Stimulated activated CD4-positive, alpha-beta T cell treated with anti-CD3 and anti-CD28 coated beads, Interleukin-1b, Interleukin-23, amount 100 ng/mL, for 48 hours (primary cell): ENCODE measurements at regions not wholly inside any gene's neighbourhood (a gene's known extent, or its start where the extent isn't known, plus 50 kb on each side); places are given as distances from the start of the nearest gene placed in this dataset.
"Not testable (repeated sequence)": the region's sequence is repeated elsewhere in the genome, so short reads cannot be mapped to it uniquely, and the experiment has no call there.

ENCODE experiments used
- DNase-seq: peaks from one replicate; pipeline ENCODE4 v3.0.0-alpha.2; 2020

DNA sequence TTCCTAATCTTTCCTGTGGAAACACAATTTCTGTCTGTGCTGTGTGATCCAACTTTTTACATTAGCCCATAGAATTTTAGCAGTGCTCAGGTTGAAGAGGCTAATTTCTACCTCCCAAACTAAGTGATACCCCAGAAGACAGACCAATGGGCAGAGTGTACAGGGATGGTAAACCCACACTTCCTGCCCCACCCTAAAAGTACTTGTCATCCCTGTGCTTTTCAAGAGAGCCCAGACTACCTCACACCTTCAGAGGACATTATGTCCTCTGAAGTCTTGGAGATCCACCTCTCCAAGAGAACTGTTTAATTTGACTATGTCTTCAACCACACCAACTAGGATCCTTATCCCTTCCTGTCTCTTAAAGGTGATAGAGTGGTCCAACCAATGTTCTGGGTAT, 82.0 kb upstream of the ACSL1 start:
- DNase-seq = no peak

DNA sequence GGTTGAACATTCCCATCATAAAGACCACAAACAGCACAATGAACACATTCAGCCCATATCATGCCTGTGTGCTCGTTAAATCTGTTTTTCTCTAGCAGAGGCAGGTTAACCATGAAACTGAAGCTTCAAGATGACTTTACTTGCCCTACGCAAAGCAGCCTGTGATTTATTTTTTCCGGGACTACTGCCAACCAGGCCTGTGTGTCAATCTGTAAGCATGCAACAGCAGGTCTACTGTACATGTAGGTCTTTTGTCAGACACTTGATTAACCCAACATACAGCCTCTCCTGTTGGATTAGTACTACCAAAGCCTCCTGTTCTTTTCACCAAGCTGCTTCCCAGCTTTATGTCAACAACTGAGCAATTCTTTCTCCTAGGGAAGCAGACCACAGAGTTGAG, 85.5 kb upstream of the ACSL1 start:
- DNase-seq = peak; percentile 61

DNA sequence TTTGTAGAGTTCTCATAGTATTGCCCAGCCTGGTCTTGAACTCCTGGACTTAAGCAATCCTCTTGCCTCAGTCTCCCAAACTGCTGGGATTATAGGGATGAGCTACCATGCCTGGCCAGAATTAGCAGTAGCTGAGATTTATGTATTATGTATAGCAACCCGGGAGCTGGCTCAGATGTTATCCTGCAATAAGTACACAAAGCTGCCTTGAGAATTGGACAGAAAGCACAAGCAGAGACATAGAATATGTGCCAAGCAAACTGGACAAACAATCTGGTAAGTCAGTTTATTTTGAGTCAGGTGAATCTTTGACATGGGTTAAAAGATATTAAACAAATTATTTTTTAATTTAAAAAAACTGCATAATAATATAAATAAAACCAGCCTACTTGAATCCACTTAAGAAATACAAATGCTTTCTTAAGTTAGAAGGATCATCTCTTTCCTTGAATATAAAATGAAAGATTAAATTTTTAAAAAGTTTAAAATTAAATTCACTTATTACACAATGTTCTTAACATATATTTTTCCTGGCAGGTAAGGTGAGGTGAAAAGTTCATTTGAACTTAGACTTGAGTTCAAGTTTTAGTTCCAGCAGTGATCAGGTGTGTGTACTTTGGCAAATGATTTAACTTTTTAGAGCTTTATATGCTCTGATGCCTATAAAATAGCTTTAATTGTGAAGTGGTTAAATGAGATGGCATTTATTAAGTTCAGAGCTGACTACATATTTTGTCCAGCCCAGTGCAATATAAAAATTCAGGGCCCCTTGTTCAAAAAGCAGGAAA, 87.8 kb upstream of the ACSL1 start:
- DNase-seq = no peak

DNA sequence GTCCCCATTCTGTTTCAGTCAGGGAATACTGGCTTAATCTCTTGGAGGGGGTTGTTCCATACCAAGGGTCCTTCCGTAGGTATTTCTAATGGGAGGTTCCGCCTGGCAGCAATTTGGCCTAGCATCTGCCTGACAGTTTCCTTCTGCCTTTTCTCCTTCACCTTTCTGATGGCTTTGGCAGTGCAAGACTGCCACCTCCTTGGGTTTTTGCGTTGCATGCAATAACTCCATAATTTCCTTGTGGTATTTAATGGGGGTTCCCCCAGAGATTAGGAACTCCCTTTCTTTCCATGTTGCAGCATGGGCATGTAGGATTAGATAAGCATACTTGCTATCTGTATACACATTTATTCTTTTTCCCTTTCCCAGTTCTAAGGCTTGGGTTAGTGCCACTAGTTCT, 93.0 kb upstream of the ACSL1 start:
- DNase-seq = not testable (repeated sequence)

DNA sequence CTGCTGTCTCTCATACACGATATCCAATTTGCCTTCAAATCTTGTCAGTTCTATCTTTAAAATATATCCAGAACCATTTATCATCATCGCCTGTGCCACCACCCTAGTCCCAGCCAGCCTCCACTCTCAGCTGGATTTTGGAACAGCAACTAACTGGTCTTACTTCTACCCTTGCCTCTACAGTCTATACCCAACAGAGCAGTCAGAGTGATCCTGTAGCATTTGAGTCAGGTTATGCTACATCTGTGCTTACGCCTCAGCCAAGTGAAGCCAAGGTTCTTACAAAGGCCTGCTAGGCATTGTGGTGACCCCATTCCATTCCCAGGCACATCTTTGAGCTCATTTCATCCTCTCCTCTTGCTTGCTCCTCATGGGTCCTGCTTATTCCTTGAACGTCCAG, 95.7 kb upstream of the ACSL1 start:
- no peak for DNase-seq

DNA sequence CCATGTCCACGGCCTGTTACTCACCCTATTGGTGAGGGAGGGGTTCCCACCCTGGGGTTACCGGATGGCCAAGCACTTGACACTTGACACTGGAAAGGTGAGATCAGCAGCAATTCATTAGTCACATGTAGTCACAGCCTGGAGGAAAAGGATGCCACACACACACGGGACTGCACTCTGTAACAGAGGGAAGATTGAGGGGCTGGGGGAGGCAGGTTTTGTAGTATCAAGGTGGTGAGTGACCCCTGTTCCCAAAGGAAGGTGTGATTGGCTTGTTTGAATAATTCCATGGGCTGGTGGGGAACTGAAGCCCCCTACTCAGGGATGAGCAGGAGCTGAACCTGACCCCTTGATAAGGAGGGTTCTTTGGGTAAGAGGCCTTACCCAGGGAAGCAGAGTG, 96.0 kb upstream of the HELT start:
- no peak for DNase-seq

DNA sequence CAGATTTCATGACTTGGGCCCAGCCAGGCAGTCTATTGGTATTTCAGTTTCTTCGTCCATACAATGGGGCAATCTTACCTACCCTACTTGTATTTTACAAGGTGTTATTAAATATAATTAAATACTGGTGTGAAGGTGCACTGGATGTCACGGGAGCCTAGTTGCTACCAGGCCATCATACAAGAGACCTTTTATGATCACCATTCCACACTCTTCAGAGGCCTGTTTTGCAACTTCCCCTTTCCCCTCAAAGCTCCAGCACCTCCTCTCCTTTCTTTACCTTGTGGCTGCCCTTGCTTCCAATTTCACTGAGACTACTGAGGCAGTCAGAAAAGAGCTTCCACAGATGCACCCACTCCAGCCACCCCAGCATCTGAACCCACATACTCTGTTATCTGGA, 93.8 kb upstream of the HELT start:
- no peak for DNase-seq

DNA sequence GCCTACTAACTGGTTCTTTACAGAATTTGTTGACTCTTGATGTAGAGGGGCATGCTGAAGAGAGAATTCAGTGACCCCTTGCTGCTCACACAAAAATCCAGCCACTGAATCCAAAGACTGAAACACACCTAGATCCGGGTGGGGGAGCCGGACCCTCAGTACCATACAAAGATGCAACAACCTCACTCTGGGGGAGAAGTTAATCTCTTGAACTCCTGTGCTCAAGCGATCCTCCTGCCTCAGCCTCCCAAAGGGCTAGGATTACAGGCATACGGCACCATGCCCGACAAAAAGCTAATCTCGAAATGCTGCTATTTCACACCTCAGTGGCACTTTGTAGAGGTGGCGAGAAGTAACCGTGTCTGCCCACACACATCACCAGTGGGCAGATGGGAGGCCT, 88.8 kb upstream of the HELT start:
- DNase-seq = no peak

DNA sequence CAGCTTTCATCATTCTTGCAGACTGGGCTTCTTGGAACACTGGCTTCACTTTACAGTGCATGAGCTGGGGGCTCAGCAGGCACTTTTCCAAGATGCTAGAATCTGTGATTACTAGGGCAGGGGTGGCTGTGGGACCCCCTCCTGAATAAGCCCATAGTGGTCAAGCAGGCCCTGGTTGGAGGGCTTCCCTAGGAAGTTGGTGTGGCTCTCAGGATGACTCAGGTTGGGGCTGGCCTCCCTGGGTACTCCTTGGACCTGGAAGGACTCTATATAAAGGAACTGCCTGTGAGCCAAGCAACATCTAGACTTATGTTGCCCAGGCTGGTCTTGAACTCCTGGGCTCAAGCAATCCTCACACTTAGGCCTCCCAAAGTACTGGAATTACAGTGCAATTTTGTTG, 88.3 kb upstream of the HELT start:
- DNase-seq = no peak

DNA sequence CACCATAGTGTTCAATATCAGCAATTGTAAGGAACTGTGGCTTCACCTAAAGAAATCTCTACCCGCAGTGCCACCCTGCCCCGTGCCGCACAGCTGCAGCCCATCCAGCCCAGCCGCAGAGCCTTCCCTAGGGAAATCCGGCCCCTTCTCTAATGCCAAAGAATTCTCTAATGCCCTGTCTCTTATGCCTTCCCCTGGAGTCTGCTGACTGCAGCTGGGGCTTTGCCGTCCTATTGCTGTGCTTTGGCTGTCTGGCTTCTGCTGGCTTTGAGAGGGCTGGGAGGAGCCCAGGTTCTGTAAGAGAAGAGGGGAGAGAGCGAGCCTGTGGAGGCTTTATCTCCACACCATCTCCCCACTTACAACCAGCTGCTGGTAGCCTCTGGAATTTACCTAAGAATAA, 85.9 kb upstream of the HELT start:
- no peak for DNase-seq

DNA sequence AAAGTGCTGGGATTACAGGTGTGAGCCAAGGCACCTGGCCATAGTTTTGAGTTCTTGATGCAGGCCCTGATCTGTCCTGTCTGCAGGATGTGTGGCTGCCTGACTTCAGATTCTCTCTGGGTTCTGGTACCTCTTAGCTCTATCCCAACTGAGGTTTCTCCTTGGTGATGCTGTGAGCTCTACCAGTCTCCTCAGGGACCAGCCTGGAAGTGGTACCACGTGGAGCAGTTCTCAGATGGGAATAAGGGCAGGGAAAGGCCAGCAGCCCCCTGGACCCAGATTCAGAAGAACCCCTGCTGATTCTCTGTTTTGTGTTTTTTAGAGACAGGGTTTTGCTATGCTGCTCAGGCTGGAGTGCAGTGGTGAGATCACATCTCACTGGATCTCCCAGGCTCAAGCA, 85.0 kb upstream of the HELT start:
- DNase-seq = no peak

DNA sequence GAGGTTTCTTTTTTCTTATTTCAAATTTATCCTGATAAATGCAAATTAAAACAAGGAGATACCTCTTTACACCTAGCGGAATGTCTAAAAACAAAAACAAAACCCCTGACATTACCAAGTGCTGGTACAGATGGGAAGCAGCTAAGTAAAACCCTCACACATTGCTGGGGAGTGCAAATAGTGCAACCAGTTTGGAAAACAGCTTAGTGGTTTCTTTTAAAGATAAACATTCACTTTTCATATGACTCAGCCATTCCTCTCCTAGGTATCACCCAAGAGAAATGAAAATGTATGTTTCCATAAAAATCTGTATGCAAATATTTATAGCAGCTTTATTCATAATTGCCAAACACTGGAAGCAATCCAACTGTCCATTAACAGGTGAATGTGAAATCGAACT, 84.1 kb upstream of the HELT start:
- DNase-seq = no peak

DNA sequence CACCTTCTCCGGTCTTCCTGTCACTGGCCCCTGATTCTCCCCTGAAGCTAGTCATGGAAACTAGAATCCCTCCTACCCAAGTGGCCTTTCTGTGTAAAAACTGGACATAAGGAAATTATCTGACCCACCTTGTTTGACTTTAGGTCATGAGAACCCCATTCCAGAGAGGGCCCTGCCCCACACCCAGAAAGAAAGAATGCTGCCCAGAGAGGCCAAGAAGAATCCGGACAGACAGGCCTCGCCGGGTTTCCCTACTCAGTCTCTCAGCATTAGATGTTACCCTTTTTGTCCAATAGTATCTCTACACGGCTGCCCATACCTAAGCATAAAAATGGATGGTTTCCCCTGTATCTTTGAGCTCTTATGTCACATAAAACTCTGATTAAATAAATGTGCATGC, 83.3 kb upstream of the HELT start:
- no peak for DNase-seq

DNA sequence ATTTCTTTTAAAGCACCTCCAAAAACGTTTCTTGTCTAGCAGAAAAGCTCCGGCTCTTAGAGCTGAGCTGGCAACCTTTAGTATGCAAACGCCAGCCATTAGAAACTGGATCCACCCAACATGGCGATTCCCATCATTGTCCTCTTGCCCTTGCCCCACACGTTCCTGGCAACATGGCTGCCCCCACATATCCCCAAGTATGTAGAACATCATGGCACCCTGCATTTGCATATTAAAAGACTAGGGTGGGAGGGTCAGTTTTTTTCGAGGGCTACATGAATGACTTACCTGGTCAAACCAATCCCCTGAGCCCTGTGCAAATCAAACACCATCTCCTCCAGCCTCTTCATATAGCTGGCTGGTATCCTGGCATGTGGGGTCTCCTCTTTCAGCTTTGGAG, 82.2 kb upstream of the HELT start:
- DNase-seq = no peak

DNA sequence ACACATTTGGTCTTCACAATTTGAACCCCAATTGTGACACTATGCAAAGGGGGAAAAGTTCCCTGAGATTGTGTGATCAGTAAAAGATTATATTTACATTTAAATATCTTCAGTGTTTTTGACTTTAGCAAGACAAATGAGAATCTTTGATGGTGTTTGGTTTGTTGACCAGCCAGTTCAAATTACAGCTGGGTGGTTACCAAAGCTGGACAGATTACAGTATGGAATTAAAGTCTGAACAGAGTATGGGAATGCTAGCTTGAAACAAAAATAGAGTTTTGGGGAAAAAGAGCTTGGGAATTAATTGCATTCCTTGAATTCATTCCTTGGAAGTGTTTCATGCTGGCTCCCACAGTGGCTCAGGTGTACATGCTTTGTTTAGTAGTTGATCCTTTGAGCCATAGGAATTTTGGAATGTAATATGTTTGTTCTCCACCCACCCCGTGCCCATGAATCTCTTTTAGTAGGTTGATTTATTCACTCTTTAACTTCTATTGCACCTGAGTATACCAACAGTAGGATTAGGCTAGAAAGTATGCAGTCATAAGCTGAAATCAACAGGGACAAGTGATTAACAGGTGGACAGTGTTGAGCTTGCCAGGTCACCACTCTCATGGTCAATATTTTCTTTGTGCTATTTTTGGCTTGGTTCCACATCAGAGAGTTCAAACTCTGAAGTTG, 81.1 kb upstream of the HELT start:
- no peak for DNase-seq

DNA sequence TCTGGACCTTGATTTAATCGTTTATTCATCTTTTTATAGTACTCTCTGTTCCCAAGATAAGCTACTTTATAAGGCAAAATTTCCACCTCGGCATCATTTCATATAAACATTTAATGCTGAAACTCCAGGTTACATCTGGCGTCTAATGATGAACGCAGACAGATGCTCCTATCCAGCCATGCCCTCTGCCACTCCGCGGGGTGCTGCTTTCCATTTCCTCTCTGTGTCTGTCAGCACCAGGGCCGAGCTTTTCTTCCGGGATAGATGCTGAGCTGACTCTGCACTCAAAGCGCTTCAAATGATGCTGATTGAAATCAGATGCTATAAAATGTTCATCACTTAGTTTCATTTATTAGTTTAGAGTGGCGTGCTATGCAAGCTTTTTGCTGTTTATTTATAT, 80.5 kb upstream of the HELT start:
- no peak for DNase-seq

DNA sequence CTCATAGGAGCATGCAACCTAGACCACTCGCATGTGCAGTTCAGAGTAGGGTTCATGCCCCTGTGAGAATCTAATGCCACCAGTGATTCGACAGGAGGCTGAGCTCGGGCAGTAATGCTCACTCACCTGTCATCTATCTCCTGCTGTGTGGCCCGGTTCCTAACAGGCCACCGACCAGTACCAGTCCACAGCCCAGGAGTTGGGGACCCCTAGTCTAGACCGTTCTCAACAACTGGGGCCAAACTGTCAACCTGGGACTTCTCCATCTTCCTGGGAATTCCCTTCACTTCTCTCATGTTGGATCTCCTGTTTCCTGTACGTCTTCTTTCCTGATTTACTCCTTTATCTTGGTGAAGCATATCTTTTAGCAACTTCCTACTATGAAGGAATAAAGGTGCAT, 79.4 kb upstream of the HELT start:
- no peak for DNase-seq

DNA sequence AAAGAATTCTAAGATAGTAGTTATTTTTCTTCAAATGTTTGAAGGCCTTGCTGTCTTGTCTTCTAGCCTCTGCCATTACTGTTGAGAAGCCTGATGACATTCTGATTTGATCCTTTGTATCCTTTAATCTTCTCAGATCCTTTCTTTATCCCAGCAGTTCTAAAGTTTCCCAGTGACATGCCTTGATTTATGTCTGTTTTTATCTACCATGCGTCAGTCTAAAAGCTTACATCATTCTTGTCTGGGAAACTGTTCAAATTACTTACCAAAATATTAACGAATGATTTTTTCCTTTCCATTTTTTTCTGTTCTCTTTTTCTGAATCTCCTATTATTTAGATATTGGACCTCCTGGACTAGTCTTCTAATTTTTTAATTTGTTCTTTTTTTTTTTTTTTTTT, 78.3 kb upstream of the HELT start:
- DNase-seq = no peak

DNA sequence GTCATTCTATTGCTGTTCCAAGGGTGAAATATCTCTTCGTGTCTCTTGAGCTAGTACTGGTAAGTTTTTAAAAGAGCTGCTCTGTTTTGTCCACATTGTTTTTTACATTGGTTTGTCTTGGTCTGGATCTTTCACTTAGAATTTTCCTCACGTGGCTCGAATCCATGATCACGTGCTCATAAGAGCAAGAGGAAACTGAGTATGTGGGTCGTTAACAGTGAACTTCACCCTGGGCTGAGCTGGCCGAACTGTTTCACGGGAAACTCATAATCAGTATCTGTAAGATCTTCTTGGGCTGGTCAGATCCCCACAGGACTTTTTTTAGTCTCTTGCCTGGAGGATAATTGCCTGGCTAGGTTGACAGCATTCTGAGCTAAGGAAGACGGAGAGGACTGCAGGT, 77.8 kb upstream of the HELT start:
- DNase-seq = no peak

DNA sequence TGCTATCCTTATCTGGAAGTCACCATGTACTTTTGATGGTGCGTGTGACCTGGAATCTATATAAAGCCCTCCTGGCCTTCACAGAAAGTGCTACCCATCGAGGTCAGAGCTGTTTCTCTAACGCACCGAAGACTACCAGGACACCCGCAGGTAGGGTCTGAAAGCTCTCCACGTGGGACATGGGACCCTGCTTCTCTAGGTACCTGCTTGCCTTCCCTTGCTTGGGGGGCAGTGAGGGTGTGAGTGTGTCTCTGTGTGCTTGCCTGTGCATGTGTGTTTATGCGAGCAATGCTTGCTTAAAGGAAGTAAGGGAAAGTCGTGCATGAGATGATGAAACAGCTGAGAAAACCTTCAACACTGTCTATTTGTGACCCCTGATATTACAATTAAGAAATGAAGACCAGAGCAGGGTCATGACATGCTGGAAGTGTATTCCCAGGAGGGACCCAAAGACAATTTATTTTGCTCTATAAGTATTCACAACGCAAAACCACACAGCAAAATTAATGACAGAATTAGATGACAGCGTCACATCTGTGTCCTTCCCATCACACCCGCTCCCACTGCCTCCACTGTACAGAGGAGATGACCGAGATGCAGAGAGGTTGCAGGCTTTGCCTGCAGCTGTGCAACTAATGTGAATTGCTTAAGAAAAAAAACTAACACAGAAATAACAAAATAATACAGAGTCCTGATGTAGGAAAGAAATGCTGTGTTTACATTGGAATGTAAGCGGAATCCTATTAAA, 76.4 kb upstream of the HELT start:
- no peak for DNase-seq

DNA sequence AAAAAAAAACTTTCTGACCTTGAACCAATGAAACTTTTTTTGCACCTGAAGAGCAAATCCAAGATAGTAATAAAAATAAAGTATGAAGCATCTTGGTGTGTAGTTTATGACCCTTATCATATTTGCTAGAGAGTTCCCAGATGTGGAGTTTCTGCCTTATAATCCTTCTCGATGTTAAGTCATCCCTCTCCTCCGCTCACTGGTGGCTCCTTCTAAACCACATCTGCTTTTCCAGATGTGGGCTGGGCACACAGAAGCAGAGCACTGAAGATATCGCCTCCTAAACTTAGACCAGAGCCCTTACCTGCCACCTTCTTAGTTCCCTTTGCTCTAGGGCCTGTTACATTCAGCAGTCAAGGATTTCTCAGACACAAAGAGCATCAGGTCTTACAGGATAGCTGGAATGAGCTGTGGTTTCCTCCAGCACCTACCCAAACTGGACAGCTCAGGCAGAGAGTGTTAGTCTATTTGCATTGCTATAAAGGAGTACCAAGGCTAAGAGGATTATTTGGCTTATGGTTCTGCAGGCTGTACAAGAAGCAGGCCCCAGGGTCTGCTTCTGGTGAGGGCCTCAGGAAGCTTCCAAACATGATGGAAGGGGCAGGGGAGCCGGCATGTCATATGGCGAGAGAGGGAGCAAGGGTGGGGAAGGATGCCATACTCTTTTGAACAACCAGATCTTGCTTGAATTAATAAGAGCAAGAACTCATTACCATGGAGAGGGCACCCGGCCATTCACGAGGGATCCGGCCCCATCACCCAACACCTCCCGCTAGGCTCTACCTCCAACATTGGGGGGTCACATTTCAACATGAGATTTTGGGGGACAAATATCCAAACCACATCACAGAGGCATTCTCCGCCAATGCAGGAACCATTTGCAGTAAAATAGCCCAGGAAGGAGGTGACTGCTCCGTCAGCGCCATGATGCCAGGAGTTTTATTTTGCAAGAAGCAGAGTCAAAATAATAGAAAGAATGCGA, 75.6 kb upstream of the HELT start:
- DNase-seq = no peak

DNA sequence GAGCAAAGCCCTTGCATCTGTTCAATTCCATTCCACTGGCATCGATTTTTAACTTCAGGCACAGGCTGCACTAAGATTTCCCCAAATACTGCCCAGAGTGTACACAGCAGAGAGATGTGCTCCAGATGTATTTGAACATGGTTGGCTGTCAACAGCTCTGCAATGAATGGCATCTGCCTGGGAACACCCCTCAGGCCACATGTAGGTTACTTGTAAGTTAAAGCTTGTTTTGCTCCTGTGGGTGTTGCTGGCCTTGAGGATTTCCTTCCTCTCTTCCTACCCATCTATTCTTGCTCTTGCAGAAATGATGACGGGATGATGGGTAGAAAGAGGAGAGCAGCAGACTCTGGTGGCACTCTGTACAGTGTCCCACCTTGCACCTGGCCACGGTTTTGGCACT, 69.3 kb upstream of the HELT start:
- DNase-seq = no peak
